ENCODE measurements at regions not wholly inside any gene's neighbourhood (a gene's known extent, or its start where the extent isn't known, plus 50 kb on each side); places are given as distances from the start of the nearest gene placed in this dataset.

- no peaks in the 10 kb centered on the region for H3K4me1 ChIP-seq
- intact Hi-C loops (cut with DNase I), result no loop called here
- TF ChIP-seq POLR2A (IDR thresholded peaks at IDR 0.05), result no peak
- TF ChIP-seq, protein P1, sequence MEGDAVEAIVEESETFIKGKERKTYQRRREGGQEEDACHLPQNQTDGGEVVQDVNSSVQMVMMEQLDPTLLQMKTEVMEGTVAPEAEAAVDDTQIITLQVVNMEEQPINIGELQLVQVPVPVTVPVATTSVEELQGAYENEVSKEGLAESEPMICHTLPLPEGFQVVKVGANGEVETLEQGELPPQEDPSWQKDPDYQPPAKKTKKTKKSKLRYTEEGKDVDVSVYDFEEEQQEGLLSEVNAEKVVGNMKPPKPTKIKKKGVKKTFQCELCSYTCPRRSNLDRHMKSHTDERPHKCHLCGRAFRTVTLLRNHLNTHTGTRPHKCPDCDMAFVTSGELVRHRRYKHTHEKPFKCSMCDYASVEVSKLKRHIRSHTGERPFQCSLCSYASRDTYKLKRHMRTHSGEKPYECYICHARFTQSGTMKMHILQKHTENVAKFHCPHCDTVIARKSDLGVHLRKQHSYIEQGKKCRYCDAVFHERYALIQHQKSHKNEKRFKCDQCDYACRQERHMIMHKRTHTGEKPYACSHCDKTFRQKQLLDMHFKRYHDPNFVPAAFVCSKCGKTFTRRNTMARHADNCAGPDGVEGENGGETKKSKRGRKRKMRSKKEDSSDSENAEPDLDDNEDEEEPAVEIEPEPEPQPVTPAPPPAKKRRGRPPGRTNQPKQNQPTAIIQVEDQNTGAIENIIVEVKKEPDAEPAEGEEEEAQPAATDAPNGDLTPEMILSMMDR (IDR thresholded peaks at IDR 0.05), result no peak
- DNase-seq, result no peak
- 92 to 94% methylated on average over 2 of the region's 2 CpGs for WGBS, 2 donors
- H3K9me3 ChIP-seq, result no peaks in the 10 kb centered on the region
- no peak overlapping the region for H3K4me3 ChIP-seq (replicated peaks in 1 of 3)
- no peaks in the 10 kb centered on the region for H3K36me3 ChIP-seq
- no peak overlapping the region for H3K27ac ChIP-seq
- H3K27me3 ChIP-seq, result no peaks in the 10 kb centered on the region
These were observed 432.2 kb upstream of the GHITM start for GRCh38 chr10:83706952-83707582.

GRCh38 chr10:83713423-83713822 lies 425.9 kb upstream of the GHITM start:
- TF ChIP-seq POLR2A (IDR thresholded peaks at IDR 0.05), result no peak
- TF ChIP-seq, protein P1 (IDR thresholded peaks at IDR 0.05), result no peak
- intact Hi-C loops (cut with DNase I), result no loop called here
- 96% methylated on average over 1 of the region's 1 CpG for WGBS, 2 donors

GRCh38 chr10:83723080-83723479 lies 416.2 kb upstream of the GHITM start:
- no peak overlapping the region for H3K4me3 ChIP-seq (replicated peaks in 1 of 3)
- no peak for TF ChIP-seq POLR2A (IDR thresholded peaks at IDR 0.05)
- TF ChIP-seq, protein P1 (IDR thresholded peaks at IDR 0.05), result no peak
- 67 to 85% methylated on average over 2 of the region's 2 CpGs for WGBS, 2 donors
- H3K4me1 ChIP-seq, result no peaks in the 10 kb centered on the region
- no peak for DNase-seq
- no peaks in the 10 kb centered on the region for H3K9me3 ChIP-seq
- H3K36me3 ChIP-seq, result no peaks in the 10 kb centered on the region
- H3K27ac ChIP-seq, result no peak overlapping the region
- no peaks in the 10 kb centered on the region for H3K27me3 ChIP-seq
- intact Hi-C loops (cut with DNase I), result no loop called here

More at GRCh38 chr10:83713423-83713822, 425.9 kb upstream of the GHITM start:
- DNase-seq, result no peak
- no peaks in the 10 kb centered on the region for H3K36me3 ChIP-seq
- no peaks in the 10 kb centered on the region for H3K4me1 ChIP-seq
- H3K4me3 ChIP-seq (replicated peaks in 1 of 3), result no peak overlapping the region
- H3K27me3 ChIP-seq, result no peaks in the 10 kb centered on the region
- H3K9me3 ChIP-seq, result no peaks in the 10 kb centered on the region
- no peak overlapping the region for H3K27ac ChIP-seq

- intact Hi-C loops (cut with DNase I), result no loop called here
- H3K27ac ChIP-seq, result peak overlapping the region in 1 of 3 donors; percentile 17
- H3K4me1 ChIP-seq, result no peaks in the 10 kb centered on the region
- no peaks in the 10 kb centered on the region for H3K36me3 ChIP-seq
- DNase-seq, result no peak
- no peak overlapping the region for H3K4me3 ChIP-seq (replicated peaks in 1 of 3)
- no peak for TF ChIP-seq POLR2A (IDR thresholded peaks at IDR 0.05)
- TF ChIP-seq, protein P1 (IDR thresholded peaks at IDR 0.05), result no peak
- H3K9me3 ChIP-seq, result no peaks in the 10 kb centered on the region
- no peaks in the 10 kb centered on the region for H3K27me3 ChIP-seq
- WGBS, 2 donors, result 85 to 87% methylated on average over 5 of the region's 5 CpGs
These were observed 414.7 kb upstream of the GHITM start for GRCh38 chr10:83724471-83725241.

DNA sequence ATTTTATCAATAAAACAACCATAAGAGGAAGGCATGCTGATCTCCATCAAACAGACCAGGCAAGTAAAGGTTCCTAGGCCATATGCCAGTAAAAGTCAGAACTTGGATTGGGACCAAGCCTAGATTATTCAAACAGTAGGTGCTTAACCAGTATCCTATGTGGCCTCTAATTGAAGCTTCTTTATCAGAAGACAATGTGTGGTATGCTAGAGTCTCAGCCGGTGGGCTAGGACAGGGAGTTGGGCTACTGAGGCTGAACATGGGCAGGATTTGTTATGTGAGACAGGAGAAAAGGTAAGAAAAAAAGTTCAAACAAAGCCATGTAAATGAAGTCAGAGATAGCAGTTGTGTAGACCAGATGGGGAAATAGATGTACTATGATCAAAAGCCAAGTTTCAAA lies 413.7 kb upstream of the GHITM start:
- DNase-seq, result no peak
- Histone ChIP-seq H3K36me3 (no peaks in the 10 kb centered on the region), H3K4me3 (replicated peaks in 1 of 3) (no peak overlapping the region), H3K27ac (peak overlapping the region in 1 of 3 donors; percentile 17), H3K4me1 (no peaks in the 10 kb centered on the region), H3K9me3 (no peaks in the 10 kb centered on the region), H3K27me3 (no peaks in the 10 kb centered on the region)
- TF ChIP-seq, protein P1 (IDR thresholded peaks at IDR 0.05), result no peak
- 87% methylated on average over 1 of the region's 1 CpG for WGBS, 2 donors
- intact Hi-C loops (cut with DNase I), result no loop called here

Measured in thyroid gland (tissue), 4 donors.